PC-9 (cell line): ENCODE measurements at regions not wholly inside any gene's neighbourhood (a gene's known extent, or its start where the extent isn't known, plus 50 kb on each side); places are given as distances from the start of the nearest gene placed in this dataset.

Experiments used
- BruUV-seq: library from RNA; stranded (reverse); fragments of 400-500 nt; replicated peaks from 2 replicates; lab custom pipeline; 2021; lab: Mats Ljungman, UMichigan
- CTCF ChIA-PET: fragments of 300-600 bp; sonication (Branson Sonifier 250); formaldehyde crosslinking; loops from one replicate; lab custom pipeline; 2022; ENCODE audit warnings: antibody characterized with exemption; lab: Charles Lee
- POLR2A ChIA-PET: fragments of 300-600 bp; sonication (Branson Sonifier 250); formaldehyde crosslinking; loops from one replicate; lab custom pipeline; 2022; ENCODE audit warnings: antibody characterized with exemption; ENCODE audit not compliant: unreplicated experiment; lab: Charles Lee
- DNase-seq, 2 experiments: peaks; one replicate each; pipeline versions ENCODE4 v3.0.0 to v3.0.0-alpha.2; 2015 to 2022; ENCODE audit warnings: mixed read lengths in 1 of 2
- H2AFZ ChIP-seq: fragments of 200-600 bp; sonication (generic); 2 replicates; pipeline ENCODE4 v1.8.1; 2017; ENCODE audit warnings: antibody characterized with exemption
- H3F3A ChIP-seq: fragments of 200-600 bp; sonication (generic); 2 replicates; pipeline ENCODE4 v1.8.1; 2017; ENCODE audit warnings: antibody characterized with exemption, mild to moderate bottlenecking, low read depth; ENCODE audit not compliant: insufficient read depth
- H3K27ac ChIP-seq: fragments of 200-600 bp; sonication (generic); 2 replicates; pipeline ENCODE4 v1.6.1; 2016; ENCODE audit warnings: mixed run types
- H3K27me3 ChIP-seq: fragments of 200-600 bp; sonication (generic); 2 replicates; pipeline ENCODE4 v1.6.1; 2016; ENCODE audit warnings: low read depth, mixed run types; ENCODE audit not compliant: insufficient read depth
- H3K36me3 ChIP-seq: fragments of 200-600 bp; sonication (generic); 2 replicates; pipeline ENCODE4 v1.6.1; 2016; ENCODE audit warnings: low read depth, mixed run types
- H3K4me1 ChIP-seq: fragments of 200-600 bp; sonication (generic); replicated peaks from 2 replicates; pipeline ENCODE4 v1.6.1; 2016; ENCODE audit warnings: mixed run types; ENCODE audit not compliant: insufficient read depth
- H3K4me2 ChIP-seq: fragments of 200-600 bp; sonication (generic); 2 replicates; pipeline ENCODE4 v1.6.1; 2017; ENCODE audit warnings: mixed run types
- H3K4me3 ChIP-seq: fragments of 200-600 bp; sonication (generic); 2 replicates; pipeline ENCODE4 v1.6.1; 2016; ENCODE audit warnings: mixed run types
- H3K79me2 ChIP-seq: fragments of 200-600 bp; sonication (generic); 2 replicates; pipeline ENCODE4 v1.6.1; 2017; ENCODE audit warnings: low read depth, mixed run types
- H3K9me2 ChIP-seq: fragments of 200-600 bp; sonication (generic); 2 replicates; pipeline ENCODE4 v1.8.1; 2017; ENCODE audit warnings: mild to moderate bottlenecking; ENCODE audit not compliant: insufficient read depth
- H3K9me3 ChIP-seq: fragments of 200-600 bp; sonication (generic); 2 replicates; pipeline ENCODE4 v1.8.1; 2016; ENCODE audit warnings: low read depth; ENCODE audit not compliant: insufficient read depth
- H4K20me1 ChIP-seq: fragments of 200-600 bp; sonication (generic); 2 replicates; pipeline ENCODE4 v1.8.1; 2017; ENCODE audit not compliant: insufficient read depth
- CTCF ChIP-seq: fragments of 200-600 bp; sonication (generic); conservative IDR thresholded peaks from 2 replicates; pipeline ENCODE4 v1.6.1; 2017; ENCODE audit warnings: mixed run types, antibody characterized with exemption, mild to moderate bottlenecking, moderate library complexity
- EZH2 ChIP-seq: fragments of 200-600 bp; sonication (generic); IDR thresholded peaks from 2 replicates; pipeline ENCODE4 v1.8.0; 2017; ENCODE audit warnings: antibody characterized with exemption, low read depth
- intact Hi-C: fragments of 100-400 bp; cut with micrococcal nuclease; formaldehyde crosslinking; loops from one replicate; pipeline ENCODE4 v1.10.0; 2022; ENCODE audit not compliant: unreplicated experiment

GRCh38 chr2:184527058-184527457 lies 71.3 kb upstream of the ZNF804A start:
- TF ChIP-seq CTCF, result no peak; the same call in 1 of the 2 replicates
- no peak for TF ChIP-seq EZH2
- BruUV-seq, result no TSS peak
- Histone ChIP-seq H4K20me1 (no peaks in the 10 kb centered on the region), H3K36me3 (no peaks in the 10 kb centered on the region), H3K9me2 (no peaks in the 10 kb centered on the region), H3F3A (no peaks in the 10 kb centered on the region), H3K4me1 (no peaks in the 10 kb centered on the region), H3K4me3 (no peak overlapping the region), H3K27ac (no peak overlapping the region), H3K4me2 (no peak overlapping the region), H3K79me2 (no peaks in the 10 kb centered on the region), H3K27me3 (no peaks in the 10 kb centered on the region), H2AFZ (no peak overlapping the region), H3K9me3 (no peaks in the 10 kb centered on the region)
- DNase-seq, result no peak
- ChIA-PET POLR2A (no interaction called here), CTCF (no interaction called here)
- intact Hi-C loops, result no loop called here

DNA sequence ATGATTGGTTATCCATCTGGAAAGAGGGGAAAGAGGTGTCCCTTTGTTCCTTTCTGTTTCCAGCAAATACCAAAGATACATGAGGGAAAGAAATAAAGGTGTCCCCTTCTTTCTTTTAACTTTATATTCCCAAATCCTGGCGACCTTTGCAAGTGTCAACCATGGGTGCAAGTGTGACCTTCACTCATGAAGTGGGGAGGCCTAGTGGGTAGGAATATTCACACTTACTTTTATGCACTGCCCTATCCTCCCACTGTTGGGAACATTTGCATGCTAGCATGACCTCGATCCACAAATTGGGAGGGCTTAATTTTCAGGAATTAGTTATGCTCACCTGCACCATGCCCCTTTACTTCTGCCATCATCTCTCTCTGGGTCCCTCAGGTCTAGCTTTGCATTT lies 70.2 kb upstream of the ZNF804A start:
- no peak overlapping the region for H3K4me3 ChIP-seq

GRCh38 chr2:184530239-184530638 lies 68.1 kb upstream of the ZNF804A start:
- no peak overlapping the region for H3K4me2 ChIP-seq
- no peaks in the 10 kb centered on the region for H4K20me1 ChIP-seq
- intact Hi-C loops, result no loop called here
- BruUV-seq, result no TSS peak
- H2AFZ ChIP-seq, result no peak overlapping the region
- H3K4me3 ChIP-seq, result no peak overlapping the region
- no peak for TF ChIP-seq EZH2
- TF ChIP-seq CTCF, result no peak
- H3K36me3 ChIP-seq, result no peaks in the 10 kb centered on the region
- CTCF ChIA-PET, result no interaction called here
- H3K27me3 ChIP-seq, result no peaks in the 10 kb centered on the region
- DNase-seq, result no peak
- no peak overlapping the region for H3K27ac ChIP-seq
- H3K9me2 ChIP-seq, result no peaks in the 10 kb centered on the region
- no peaks in the 10 kb centered on the region for H3K9me3 ChIP-seq
- POLR2A ChIA-PET, result no interaction called here
- no peaks in the 10 kb centered on the region for H3K79me2 ChIP-seq
- no peaks in the 10 kb centered on the region for H3K4me1 ChIP-seq
- no peaks in the 10 kb centered on the region for H3F3A ChIP-seq

More for the DNA sequence above, 70.2 kb upstream of the ZNF804A start:
- POLR2A ChIA-PET, result no interaction called here
- Histone ChIP-seq H2AFZ (no peak overlapping the region), H3K27ac (no peak overlapping the region), H3K9me3 (no peaks in the 10 kb centered on the region), H3K4me2 (no peak overlapping the region), H4K20me1 (no peaks in the 10 kb centered on the region), H3K36me3 (no peaks in the 10 kb centered on the region), H3K79me2 (no peaks in the 10 kb centered on the region), H3K27me3 (no peaks in the 10 kb centered on the region), H3K4me1 (no peaks in the 10 kb centered on the region), H3K9me2 (no peaks in the 10 kb centered on the region), H3F3A (no peaks in the 10 kb centered on the region)
- TF ChIP-seq CTCF (no peak), EZH2 (no peak)
- no TSS peak for BruUV-seq
- intact Hi-C loops, result no loop called here
- DNase-seq, result no peak
- CTCF ChIA-PET, result no interaction called here
